Kidney epithelial cell (primary cell): ENCODE measurements at regions not wholly inside any gene's neighbourhood (a gene's known extent, or its start where the extent isn't known, plus 50 kb on each side); places are given as distances from the start of the nearest gene placed in this dataset.

ENCODE experiments used
- DNase-seq: peaks from one replicate; pipeline ENCODE4 v3.0.0-alpha.2; 2010; ENCODE audit warnings: low read depth
- H3K27me3 ChIP-seq: 2 replicates; pipeline ENCODE4 v1.6.0; 2011; ENCODE audit warnings: low read length; ENCODE audit not compliant: control insufficient read depth, insufficient read depth
- H3K36me3 ChIP-seq: 2 replicates; pipeline ENCODE4 v1.5.1; 2011; ENCODE audit warnings: low read length; ENCODE audit not compliant: control insufficient read depth, insufficient read depth
- H3K4me3 ChIP-seq: 2 replicates; pipeline ENCODE4 v1.5.1; 2011; ENCODE audit warnings: low read depth, mild to moderate bottlenecking, control low read depth, low read length
- CTCF ChIP-seq: IDR thresholded peaks from 2 replicates; pipeline ENCODE4 v1.5.1; 2011; ENCODE audit warnings: mild to moderate bottlenecking, moderate library complexity, low read length, control low read depth, inconsistent platforms; ENCODE audit not compliant: insufficient read depth, poor library complexity, severe bottlenecking

- Histone ChIP-seq H3K27me3 (no peaks in the 10 kb centered on the region), H3K4me3 (no peak overlapping the region), H3K36me3 (no peaks in the 10 kb centered on the region)
- TF ChIP-seq CTCF: no peak
- no peak for DNase-seq
These were observed 240.9 kb downstream of the TRIM36 start for GRCh38 chr5:114928644-114929462.

- Histone ChIP-seq H3K4me3 (no peak overlapping the region), H3K36me3 (no peaks in the 10 kb centered on the region), H3K27me3 (no peaks in the 10 kb centered on the region)
- TF ChIP-seq CTCF: no peak
- DNase-seq: no peak
These were observed 244.9 kb downstream of the TRIM36 start for GRCh38 chr5:114924769-114925168.

- DNase-seq: no peak
- H3K27me3 ChIP-seq: no peaks in the 10 kb centered on the region
- TF ChIP-seq CTCF: no peak
These were observed 257.4 kb downstream of the TRIM36 start for GRCh38 chr5:114912189-114912920.

GRCh38 chr5:114910727-114911126, 259.0 kb downstream of the TRIM36 start:
- no peaks in the 10 kb centered on the region for H3K27me3 ChIP-seq
- no peak for DNase-seq
- H3K4me3 ChIP-seq: no peak overlapping the region
- TF ChIP-seq CTCF: no peak
- no peaks in the 10 kb centered on the region for H3K36me3 ChIP-seq

More at GRCh38 chr5:114912189-114912920, 257.4 kb downstream of the TRIM36 start:
- Histone ChIP-seq H3K36me3 (no peaks in the 10 kb centered on the region), H3K4me3 (no peak overlapping the region)

GRCh38 chr5:114909424-114909823, 260.3 kb downstream of the TRIM36 start:
- no peak for TF ChIP-seq CTCF
- no peaks in the 10 kb centered on the region for H3K36me3 ChIP-seq
- no peak for DNase-seq
- no peaks in the 10 kb centered on the region for H3K27me3 ChIP-seq
- H3K4me3 ChIP-seq: no peak overlapping the region
